ENCODE measurements at regions not wholly inside any gene's neighbourhood (a gene's known extent, or its start where the extent isn't known, plus 50 kb on each side); places are given as distances from the start of the nearest gene placed in this dataset.

- TF ChIP-seq CTCF (IDR thresholded peaks at IDR 0.05) (no peak), POLR2A (IDR thresholded peaks at IDR 0.05) (no peak)
Observed at GRCh38 chr2:189281201-189281600, 101.6 kb upstream of the COL5A2 start.

Data from esophagus squamous epithelium (tissue), 4 donors.